Transverse colon (tissue), 4 donors: ENCODE measurements at regions not wholly inside any gene's neighbourhood (a gene's known extent, or its start where the extent isn't known, plus 50 kb on each side); places are given as distances from the start of the nearest gene placed in this dataset.

Source experiments
- DNase-seq: peaks from one replicate; pipeline ENCODE4 v3.0.0-alpha.2; 2019
- H3K27ac ChIP-seq, 4 donors: fragments of 200-600 bp; sonication (generic); 2 replicates each; pipeline ENCODE4 v1.5.1; 2016 to 2018; ENCODE audit warnings: inconsistent platforms in 4 of 4
- H3K27me3 ChIP-seq: fragments of 200-600 bp; sonication (generic); 2 replicates; pipeline ENCODE4 v1.5.1; 2017; ENCODE audit warnings: inconsistent platforms
- H3K36me3 ChIP-seq, 4 donors: fragments of 200-600 bp; sonication (generic); 2 replicates each; pipeline ENCODE4 v1.5.1; 2017 to 2019; ENCODE audit warnings: inconsistent platforms in 4 of 4
- H3K4me1 ChIP-seq, 4 donors: fragments of 200-600 bp; sonication (generic); 2 replicates each; pipeline ENCODE4 v1.5.1; 2017 to 2020; ENCODE audit warnings: inconsistent platforms in 4 of 4
- H3K4me3 ChIP-seq, 4 donors: fragments of 200-600 bp; sonication (generic); 1 replicate in 1 of 4; 2 replicates in 3 of 4; pipeline versions ENCODE4 v1.5.1 to v1.6.1; 2017 to 2019; ENCODE audit warnings: inconsistent platforms in 4 of 4
- H3K9me3 ChIP-seq, 2 donors: fragments of 200-600 bp; sonication (generic); 2 replicates each; pipeline ENCODE4 v1.5.1; 2017 to 2019; ENCODE audit warnings: inconsistent platforms in 2 of 2
- CTCF ChIP-seq, 5 experiments: fragments of 200-600 bp in 3 of 5; fragments of 450-650 bp in 2 of 5; sonication (generic) in 3 of 5; IDR thresholded peaks; 1 replicate in 2 of 5; 2 replicates in 3 of 5; pipeline ENCODE4 v1.5.1; 2016 to 2017; ENCODE audit warnings: antibody characterized with exemption in 5 of 5, inconsistent platforms in 3 of 5, mild to moderate bottlenecking in 2 of 5, moderate library complexity in 1 of 5
- EP300 ChIP-seq: sonication (generic); formaldehyde crosslinking; IDR thresholded peaks from one replicate; pipeline ENCODE4 v1.6.1; 2017; ENCODE audit warnings: antibody characterized with exemption, low read depth
- POLR2A ChIP-seq: fragments of 450-650 bp; IDR thresholded peaks from one replicate; pipeline ENCODE4 v1.6.1; 2016; ENCODE audit warnings: antibody characterized with exemption, mild to moderate bottlenecking, moderate library complexity
- POLR2AphosphoS5 ChIP-seq, 3 donors: sonication (generic); formaldehyde crosslinking; IDR thresholded peaks; one replicate each; pipeline ENCODE4 v1.6.1; 2016; ENCODE audit warnings: antibody characterized with exemption in 3 of 3
- WGBS, 2 donors: methylation state at CpG; one replicate each; pipeline ENCODE4 v1.1.5; 2018; ENCODE audit warnings: low coverage in 1 of 2; 5-methylcytosine and 5-hydroxymethylcytosine counted together
- in situ Hi-C, 4 donors: fragments of 200-750 bp; cut with MboI; loops; one replicate each; pipeline versions ENCODE4 v1.15.0 to v1.15.1; 2017; ENCODE audit warnings: low sequenced_read_pairs in 3 of 4, low pct_ligation_motif_present in 1 of 4, low pct_unique_long_range_greater_than_20kb in 1 of 4
- intact Hi-C: fragments of 100-400 bp; cut with DNase I; formaldehyde crosslinking; loops from one replicate; pipeline ENCODE4 v1.15.1; 2023; ENCODE audit warnings: low total_unique reads

GRCh38 chr5:143494595-143494994, 91.1 kb upstream of the NR3C1 start:
- TF ChIP-seq EP300: no peak
- TF ChIP-seq CTCF (IDR thresholded peaks at IDR 0.05): no peak
- no peak for TF ChIP-seq POLR2A
- TF ChIP-seq POLR2AphosphoS5 (IDR thresholded peaks at IDR 0.05): no peak
- WGBS, 2 donors: 57 to 91% methylated on average over 1 of the region's 1 CpG

GRCh38 chr5:143494162-143494561, 90.7 kb upstream of the NR3C1 start:
- in situ Hi-C loops (no loop called here), intact Hi-C loops (no loop called here)
- H3K36me3 ChIP-seq: no peaks in the 10 kb centered on the region
- WGBS, 2 donors: 73 to 85% methylated on average over 2 of the region's 2 CpGs
- no peak for DNase-seq
- no peak overlapping the region for H3K4me3 ChIP-seq
- no peak for TF ChIP-seq EP300
- no peak for TF ChIP-seq POLR2A
- TF ChIP-seq POLR2AphosphoS5 (IDR thresholded peaks at IDR 0.05): no peak
- TF ChIP-seq CTCF (IDR thresholded peaks at IDR 0.05): no peak
- H3K4me1 ChIP-seq: peaks cover 0 to 12% (median 8%) of the 10 kb centered on the region in 4 donors
- no peaks in the 10 kb centered on the region for H3K27me3 ChIP-seq
- no peak overlapping the region for H3K27ac ChIP-seq
- H3K9me3 ChIP-seq: no peaks in the 10 kb centered on the region

More at GRCh38 chr5:143494595-143494994, 91.1 kb upstream of the NR3C1 start:
- DNase-seq: no peak
- in situ Hi-C loops: no loop called here
- no peaks in the 10 kb centered on the region for H3K27me3 ChIP-seq
- H3K9me3 ChIP-seq: no peaks in the 10 kb centered on the region
- H3K36me3 ChIP-seq: no peaks in the 10 kb centered on the region
- intact Hi-C loops: no loop called here
- H3K27ac ChIP-seq: no peak overlapping the region
- peaks cover 0 to 12% (median 8%) of the 10 kb centered on the region in 4 donors for H3K4me1 ChIP-seq
- no peak overlapping the region for H3K4me3 ChIP-seq

GRCh38 chr5:143492783-143493182, 89.3 kb upstream of the NR3C1 start:
- DNase-seq: no peak
- H3K27me3 ChIP-seq: no peaks in the 10 kb centered on the region
- no peaks in the 10 kb centered on the region for H3K36me3 ChIP-seq
- H3K4me1 ChIP-seq: peaks cover 0 to 12% (median 8%) of the 10 kb centered on the region in 4 donors
- no peak overlapping the region for H3K27ac ChIP-seq
- no peaks in the 10 kb centered on the region for H3K9me3 ChIP-seq
- no peak for TF ChIP-seq CTCF (IDR thresholded peaks at IDR 0.05)
- no peak overlapping the region for H3K4me3 ChIP-seq
- intact Hi-C loops: no loop called here
- in situ Hi-C loops: no loop called here

- no peak for DNase-seq
- no peaks in the 10 kb centered on the region for H3K9me3 ChIP-seq
- no peak for TF ChIP-seq CTCF (IDR thresholded peaks at IDR 0.05)
- in situ Hi-C loops (no loop called here), intact Hi-C loops (no loop called here)
- H3K4me1 ChIP-seq: peaks cover 0 to 12% (median 8%) of the 10 kb centered on the region in 4 donors
- H3K27ac ChIP-seq: no peak overlapping the region
- 90 to 93% methylated on average over 3 of the region's 3 CpGs for WGBS, 2 donors
- no peaks in the 10 kb centered on the region for H3K36me3 ChIP-seq
- H3K27me3 ChIP-seq: no peaks in the 10 kb centered on the region
- H3K4me3 ChIP-seq: no peak overlapping the region
Observed at GRCh38 chr5:143491646-143492045, 88.2 kb upstream of the NR3C1 start.
